Stimulated activated CD8-positive, alpha-beta memory T cell treated with anti-CD3 and anti-CD28 coated beads, Interleukin-2, amount 100 ng/mL, for 1 hour (primary cell): ENCODE measurements at regions not wholly inside any gene's neighbourhood (a gene's known extent, or its start where the extent isn't known, plus 50 kb on each side); places are given as distances from the start of the nearest gene placed in this dataset.
"Not testable (repeated sequence)": the region's sequence is repeated elsewhere in the genome, so short reads cannot be mapped to it uniquely, and the experiment has no call there.

ENCODE experiments used
- DNase-seq, 2 donors: peaks; one replicate each; pipeline ENCODE4 v3.0.0-alpha.2; 2020; ENCODE audit warnings: low read depth in 2 of 2

DNA sequence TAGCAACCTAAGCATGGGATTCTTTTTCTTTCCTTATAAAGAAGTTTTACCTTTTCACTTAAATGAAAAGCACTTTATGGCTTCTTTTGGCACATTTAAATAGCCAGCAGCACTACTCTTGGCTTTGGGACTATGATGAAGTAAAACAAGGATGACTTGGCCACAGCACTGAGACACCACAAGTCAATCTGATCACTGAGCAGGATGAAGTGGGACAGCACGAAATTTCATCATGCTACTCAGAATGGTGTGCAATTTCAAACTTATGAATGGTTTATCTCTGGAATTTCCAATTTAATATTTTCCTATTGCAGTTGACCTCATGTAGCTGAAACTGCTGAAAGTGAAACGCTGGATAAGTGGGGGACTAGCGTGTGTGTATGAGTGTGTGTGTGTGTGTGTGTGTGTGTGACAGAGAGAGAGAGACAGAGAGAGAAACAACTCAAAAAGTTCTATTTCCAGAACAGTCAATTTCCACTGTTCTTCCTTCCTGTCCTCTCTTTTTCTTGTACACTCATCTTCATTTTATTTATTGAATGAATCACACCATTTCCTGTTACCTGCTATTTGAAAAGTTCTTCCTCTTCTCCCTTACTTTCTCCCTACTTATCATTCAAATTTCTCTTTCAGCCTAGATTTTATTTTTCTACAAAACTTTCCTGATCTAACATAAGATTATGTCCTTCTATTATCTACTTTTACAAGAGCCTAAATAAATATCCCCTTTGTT is 414.2 kb upstream of the MIR17HG start:
- DNase-seq = no peak

DNA sequence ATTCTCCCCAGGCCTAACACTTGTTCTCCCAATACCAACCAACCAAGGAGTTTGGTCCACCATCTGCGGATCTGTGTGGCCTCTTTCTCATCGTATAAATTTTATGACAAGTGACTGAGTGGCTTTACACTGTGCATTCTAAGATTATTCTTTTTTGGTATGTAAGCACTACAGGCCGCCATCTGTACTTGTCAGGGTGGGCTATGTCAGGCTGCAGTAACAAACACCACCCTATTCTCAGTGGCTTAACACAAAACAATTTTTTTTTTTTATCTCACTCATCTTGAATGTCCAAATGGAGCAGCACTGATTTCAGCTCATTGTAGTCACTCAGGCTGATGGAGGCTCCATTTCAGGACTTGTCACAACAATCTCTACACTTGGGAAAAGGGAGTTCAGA is 412.7 kb upstream of the MIR17HG start:
- no peak for DNase-seq

DNA sequence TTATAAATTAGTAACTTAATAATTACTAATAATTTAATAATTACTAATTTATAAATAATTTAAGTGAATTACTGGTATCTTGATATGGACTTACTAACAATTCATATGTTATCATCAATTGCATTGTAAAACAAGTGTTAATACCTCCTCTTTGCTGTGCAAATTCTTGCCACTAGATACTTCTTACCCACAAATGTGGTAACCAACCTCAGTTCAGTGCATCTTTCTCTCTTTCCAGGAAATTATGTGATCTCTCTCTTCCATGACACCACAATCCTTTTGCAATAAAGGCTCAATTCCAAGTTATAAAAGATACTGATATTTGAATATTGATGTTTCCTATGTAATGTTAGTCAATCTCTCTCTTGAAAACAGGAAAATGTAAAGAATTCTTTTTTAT is 408.6 kb upstream of the MIR17HG start:
- no peak for DNase-seq

DNA sequence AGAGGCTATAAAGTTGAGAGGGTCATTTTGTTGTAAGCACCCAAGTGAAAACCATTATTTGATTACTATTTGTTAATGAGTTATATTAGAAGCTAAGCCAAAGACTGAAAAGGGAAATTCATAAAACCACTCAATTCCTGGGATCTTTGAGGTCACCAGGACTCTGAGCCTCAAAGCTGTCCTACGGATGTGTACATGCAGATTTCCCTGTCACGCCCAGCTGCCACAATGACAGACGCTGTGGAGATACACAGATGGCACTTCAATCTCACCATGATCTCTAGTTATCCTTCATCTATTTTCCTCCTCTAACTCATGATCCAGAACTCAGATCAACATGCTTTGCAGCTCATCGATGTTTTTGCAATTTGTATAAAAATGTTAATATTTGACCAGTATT is 403.5 kb upstream of the MIR17HG start:
- no peak for DNase-seq

DNA sequence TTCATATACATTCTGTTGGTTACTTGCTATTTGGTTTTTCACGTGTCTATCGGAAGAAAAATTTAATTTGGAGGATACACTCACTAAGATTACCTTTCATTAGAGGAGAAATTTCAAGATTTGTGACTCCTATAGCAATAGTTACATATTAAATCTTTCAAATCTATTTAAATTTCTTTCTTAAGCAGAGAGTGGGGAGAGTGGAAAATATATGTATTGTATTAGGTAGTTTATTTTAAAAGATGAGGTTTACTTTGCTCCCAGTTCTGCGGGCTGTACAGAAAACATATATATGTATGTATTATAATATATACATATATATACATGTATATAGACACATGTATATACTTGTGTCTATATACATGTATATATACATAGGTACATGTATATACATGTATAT is 402.3 kb upstream of the MIR17HG start:
- not testable (repeated sequence) for DNase-seq

DNA sequence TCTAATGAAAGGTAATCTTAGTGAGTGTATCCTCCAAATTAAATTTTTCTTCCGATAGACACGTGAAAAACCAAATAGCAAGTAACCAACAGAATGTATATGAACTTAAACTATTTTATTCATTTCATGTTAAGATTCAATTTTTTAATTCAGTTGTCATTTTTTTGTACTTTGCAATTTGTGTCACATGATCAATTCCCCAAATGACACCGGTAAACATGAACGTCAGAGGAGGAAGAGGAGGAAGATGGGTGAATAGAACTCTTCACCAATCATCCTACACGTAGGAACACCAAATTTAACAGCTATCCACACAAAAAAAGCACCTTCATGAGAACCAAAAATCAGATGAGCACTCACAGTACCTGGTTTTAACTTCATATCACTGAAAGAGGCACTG is 401.4 kb upstream of the MIR17HG start:
- not testable (repeated sequence) for DNase-seq

DNA sequence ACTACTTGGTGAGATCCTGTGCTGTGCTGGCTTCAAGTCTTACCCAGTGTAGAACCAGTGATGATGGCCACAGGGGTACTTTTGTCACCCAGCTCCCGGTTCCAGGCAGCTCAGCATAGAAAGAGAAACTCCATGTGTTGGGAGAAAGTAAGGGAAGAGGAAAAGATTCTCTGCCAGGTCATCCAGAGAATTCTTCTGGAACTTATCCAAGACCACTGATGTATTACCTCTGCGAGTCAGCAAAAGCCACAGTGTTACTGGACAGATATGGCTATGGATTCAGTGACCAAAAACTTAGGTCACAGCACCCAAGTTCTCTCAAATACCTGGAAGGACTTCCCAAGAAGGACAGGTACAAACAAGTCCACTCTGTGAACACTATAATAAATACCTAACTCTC is 399.5 kb upstream of the MIR17HG start:
- DNase-seq = no peak

DNA sequence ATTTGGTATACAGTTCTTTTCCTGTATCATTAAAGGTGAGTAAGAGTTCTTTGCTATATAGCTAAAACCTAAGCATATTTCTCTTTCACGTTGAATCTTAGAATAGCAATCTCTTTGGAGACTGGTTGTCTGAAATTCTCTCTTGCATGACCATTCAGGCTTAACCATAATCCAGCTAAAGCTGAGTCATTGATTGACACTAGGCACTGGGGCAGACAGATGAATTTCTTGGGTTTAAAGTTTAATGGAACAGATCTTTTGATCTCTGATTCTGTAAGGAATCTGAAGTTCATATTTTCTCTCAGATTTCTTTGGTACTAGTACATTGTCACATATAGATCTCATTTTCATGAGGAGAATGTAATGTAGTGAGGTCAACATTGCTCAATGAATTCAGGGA is 397.3 kb upstream of the MIR17HG start:
- no peak for DNase-seq

DNA sequence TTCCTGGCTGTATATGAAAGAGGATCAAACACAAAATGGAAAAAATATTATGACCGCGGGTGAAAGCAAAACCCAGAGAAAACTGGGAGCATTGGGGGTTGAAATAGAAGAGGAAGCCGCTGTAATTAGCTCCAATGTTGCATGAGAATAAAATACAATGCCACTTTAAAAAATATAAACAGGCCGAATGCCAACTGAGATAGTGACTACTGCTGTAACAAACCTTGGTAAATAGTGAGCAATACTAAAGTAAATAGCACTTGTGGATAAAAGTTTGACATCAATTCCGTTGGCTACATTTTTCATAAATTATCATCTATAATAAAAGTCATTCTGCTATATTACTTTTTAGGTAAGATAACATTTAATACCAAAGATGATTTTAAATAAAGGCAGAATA is 395.8 kb upstream of the MIR17HG start:
- DNase-seq = no peak

DNA sequence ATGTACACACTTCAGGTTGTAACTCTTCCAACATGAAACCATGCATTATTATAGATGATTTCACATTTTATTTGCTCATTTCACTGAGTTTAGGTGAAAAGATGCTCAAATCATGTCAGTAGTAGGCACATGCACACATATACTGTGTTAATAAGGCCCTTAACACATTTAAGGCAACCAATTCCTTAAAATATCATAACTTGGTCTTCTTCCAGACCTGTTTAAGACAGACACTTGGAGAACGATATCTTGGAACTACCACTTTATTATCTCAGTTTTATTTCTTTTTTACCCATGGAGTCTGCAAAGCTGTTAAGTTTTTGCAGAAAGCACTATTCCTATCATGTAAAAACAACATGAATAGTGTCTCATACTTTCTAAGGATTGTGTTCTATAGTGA is 395.2 kb upstream of the MIR17HG start:
- DNase-seq = no peak

DNA sequence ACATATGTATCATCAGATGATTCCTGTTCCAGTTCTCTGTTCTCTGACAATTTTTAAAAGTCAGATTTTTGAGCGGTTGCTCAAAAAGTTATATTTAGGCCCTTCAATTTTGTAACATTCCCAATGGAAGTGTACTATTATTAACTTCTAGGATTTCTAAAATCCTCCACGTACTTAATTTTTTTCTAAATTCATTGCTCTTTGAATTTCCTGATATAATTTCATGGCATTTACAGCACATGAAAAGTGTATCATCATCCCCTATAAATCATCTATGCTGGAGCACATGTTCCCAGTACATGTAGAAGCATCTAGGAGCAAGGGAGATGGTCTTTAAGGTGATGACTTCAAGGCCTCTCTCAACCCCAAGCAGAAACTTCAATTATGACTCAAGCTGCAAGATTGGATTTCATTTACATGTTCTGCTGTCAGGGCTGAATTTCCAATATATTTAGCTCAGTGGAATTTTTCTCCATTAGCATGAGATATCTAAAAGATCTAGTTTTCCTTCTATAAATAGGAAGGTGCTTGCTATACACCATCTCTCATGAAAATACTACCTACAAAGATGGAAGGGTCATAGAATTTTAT is 392.8 kb upstream of the MIR17HG start:
- DNase-seq = no peak

DNA sequence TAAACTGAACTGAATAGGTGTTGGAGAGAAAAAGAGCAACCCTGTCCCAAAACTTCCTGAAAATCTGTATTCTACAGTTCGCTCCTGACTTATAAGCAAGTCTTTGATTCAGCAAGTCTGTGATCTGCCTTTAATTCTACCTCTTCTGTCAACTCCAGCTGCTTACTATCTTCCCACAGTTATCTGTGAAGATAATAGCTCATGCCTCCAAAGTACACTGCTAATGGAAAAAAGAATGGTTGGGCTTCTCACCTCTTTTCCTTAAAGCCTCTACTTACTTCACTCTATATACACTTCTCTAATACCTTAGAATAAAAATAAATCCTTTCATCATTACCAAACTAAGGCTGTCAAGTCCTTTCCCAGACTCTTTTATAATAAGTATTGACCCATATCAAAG is 391.5 kb upstream of the MIR17HG start:
- DNase-seq = no peak

DNA sequence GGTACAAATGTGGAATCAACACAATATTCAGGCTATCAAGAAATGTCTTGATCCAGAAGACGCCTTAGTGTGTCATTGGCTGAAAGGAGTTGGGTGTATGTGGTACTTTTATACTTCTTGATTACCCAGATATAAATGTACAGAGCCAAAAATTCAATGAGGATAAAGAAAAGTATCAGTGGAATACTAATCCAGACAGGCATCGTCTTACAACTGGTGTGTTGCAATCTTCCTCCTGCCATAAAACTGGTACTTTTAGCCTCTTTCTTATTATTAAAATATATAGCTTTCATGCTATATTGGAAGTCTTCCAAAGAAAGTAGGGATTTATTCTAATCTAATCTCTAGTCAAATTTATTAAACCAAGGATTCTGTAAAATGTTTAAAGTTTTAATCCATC is 388.6 kb upstream of the MIR17HG start:
- no peak for DNase-seq

DNA sequence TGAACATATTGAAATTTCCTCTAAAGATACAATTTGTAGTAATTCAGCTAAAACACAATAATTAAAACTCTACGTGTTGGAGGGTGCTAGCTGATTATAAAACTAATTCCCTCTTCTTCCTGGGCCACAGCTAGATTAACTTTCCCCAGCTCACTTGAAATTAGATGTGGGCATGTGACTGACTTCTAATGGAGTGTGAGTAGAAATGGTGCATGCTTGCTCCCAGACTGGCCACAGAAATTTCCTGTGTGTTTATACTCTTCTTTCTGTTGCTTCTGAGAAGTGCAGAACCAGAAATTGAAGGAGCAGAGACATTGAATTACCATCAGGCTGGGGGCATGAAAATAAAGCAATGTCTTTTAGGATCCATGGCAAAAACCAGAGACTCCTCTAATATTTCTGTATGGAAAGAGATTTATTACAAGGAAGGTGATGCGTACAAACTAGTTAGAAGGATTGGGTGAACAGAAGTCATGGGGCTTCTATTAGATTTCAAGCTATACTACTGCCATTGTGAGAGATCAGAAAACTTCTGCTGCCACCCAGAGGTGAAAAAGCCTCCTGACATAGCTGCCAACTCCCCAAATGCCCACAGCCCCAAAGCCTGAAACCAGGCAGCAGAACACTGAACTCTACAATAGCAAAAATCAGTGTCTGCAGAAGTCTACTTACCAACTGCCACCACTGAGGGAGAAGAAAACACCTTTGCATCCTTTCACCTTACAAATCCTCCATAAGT is 379.2 kb upstream of the MIR17HG start:
- no peak for DNase-seq

DNA sequence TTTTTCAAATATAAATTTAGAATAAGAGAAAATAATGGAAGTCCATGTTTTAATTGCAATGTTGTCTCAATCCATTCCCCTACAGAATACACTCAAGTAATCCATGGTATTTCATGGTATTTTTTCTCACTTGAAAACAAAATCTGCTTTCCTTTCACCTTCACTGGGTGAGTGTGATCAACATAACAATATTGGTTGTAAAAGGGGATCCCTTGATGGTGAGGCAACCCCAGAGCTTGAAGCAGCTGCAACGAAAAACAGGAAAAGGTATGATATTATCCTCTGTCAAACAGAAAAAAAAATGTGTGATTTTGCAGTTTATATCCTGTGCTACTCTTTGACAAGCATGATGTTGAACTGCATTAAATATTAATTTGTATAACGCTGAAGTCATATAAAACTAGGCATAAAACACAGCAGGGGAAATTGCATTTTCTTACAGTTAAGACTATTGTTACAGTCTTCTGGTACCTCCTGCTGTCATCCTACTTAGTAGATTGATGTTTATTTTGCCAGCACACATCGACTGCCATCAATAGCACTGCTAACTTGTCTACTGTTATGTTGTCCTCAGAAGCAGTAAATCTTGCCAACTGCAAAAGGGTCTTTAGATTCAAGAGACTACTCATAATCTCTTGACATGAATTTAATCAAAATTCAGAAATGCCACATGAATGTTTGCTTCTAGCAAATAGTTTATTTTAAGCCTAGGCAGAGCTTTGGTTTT is 373.1 kb upstream of the MIR17HG start:
- no peak for DNase-seq

DNA sequence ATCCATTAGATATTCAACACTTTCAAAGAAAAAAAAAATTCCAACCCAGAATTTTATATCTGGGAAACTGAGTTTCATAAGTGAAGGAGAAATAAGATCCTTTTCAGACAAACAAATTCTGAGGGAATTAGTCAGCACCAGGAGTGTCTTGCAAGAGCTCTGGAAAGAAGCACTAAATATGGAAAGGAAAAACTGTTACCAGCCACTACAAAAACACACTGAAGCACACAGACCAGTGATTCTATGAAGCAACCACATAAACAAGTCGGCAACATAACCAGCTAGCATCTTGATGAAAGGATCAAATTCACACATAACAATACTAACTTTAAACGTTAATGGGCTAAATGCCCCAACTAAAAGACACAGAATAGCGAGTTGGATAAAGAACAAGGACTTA is 368.4 kb upstream of the MIR17HG start:
- no peak for DNase-seq

DNA sequence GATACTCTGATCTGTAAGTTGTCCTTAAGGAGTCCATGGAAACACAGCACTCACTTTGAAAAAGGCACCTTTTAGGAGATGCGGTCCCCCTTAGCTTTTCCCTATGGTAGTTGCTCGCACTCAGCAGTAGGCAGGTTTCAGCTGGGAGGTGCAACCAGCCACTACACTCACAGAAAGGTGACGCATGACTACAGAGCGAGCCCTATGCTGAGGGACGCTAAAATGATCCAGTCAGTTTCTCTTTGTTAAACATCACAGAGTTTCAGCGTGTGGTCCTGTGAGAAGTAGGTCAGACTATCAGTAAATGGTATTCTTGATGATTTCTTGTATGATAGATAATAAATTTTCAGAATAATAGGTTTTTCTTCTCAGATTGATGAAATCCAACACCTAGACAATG is 362.7 kb upstream of the MIR17HG start:
- no peak for DNase-seq

DNA sequence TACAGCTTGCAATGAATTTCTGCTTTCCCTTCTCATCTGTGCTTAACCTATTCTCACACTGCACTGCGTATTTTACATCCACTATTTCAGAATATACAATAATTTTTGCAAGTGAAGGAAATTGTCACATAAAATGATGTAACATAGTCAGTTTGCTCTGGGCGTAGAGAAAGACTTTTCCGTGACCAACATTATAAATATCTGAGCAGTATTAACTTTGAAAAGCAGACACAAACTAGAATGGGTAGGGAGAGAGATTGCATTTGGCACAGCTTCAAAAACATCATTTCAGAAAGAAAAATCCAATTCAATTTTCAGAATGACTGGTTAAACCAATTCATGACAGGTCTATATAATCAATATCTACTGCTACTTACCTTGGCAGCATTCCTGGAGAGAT is 352.5 kb upstream of the MIR17HG start:
- DNase-seq = no peak

DNA sequence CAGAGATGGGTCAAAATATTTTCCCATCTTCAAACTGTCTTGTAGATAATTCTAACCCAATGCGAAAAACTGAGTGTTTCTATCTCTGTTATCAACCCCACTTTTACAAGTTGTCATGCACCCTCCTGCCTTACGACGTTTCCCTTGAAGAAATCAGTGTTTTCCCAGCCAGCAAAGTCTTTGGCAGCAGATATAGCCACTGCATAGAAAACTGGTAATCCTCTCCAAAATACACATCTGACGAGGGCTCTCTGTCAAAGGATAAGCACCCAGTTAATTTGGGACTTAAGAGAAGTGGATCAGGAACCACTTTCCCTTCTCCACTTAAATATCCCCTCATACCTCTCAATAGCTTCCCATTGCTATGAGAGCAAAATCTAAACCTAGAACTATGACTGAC is 351.9 kb upstream of the MIR17HG start:
- no peak for DNase-seq

DNA sequence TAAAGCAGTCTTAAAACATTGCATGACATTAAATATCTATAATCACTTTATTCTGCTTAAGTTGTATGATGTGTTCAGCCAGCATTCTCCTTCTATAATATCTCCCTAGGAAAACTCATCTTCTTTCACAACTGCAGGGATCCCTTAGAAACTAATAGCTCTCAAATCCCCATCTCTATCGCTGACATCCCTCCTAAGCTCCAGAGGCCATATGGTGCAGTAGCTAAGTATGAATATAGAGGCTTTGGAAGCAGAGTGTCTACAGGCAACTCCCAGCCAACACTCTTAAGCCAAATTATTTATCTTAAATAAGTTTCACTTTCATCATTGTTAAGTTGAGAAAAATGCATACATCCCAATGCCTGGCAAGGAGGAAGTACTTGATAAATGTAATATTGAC is 349.5 kb upstream of the MIR17HG start:
- DNase-seq = no peak

DNA sequence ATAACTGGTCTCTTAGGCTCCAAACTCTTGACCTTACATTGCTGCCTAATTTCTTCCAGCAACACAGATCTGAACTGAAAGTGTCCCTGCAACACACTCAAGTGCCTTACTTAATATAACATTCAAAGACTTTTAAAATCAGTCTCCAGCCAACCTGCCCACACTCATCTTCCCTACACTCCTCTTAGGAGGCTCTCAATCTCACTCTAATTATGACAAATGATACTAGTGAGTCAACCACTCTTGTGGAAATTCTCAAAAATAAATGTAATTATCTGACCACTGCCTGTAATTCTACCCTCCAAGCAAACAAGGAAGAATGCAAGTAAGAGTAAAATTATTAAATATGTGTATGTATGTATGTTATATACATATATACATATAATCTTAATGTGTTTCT is 348.1 kb upstream of the MIR17HG start:
- no peak for DNase-seq

DNA sequence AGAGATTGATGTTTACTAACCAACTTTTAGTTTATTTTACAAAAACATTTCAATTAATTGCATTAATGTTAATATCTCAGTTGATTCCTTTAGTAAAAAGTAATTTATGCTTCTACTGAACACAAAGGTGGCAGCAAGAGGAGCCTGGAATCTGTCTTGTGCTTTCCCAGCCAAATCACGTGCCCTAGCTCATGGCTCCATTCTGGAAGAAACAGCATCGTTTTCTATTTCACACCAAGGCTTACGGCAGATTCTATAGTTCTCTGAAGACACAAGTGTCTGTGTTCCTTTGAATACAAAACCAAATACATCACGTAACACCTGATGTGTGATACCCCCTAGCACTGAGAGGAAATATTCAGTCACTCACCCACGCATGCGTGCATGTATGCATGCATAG is 346.1 kb upstream of the MIR17HG start:
- DNase-seq = no peak

DNA sequence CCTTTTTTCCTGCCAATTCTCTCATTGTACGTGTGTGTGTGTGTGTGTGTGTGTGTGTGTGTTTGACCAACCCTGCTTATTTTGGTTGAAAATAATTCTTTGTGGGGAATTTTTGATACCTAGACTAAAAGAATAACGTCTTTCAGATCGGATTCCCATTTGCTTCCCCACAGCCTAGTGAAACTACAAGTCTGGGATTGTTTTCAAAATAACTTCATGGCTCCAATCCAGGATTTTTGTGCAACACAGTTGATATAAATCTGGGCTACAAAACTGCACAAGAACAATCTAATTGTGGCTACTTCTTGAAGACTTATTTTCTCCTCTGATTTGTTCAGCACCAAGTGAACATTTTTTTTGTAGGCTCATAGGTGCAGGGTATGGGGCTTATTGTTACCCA is 332.8 kb upstream of the MIR17HG start:
- no peak for DNase-seq
